IPS-NIHi11 (cell line): ENCODE measurements at regions not wholly inside any gene's neighbourhood (a gene's known extent, or its start where the extent isn't known, plus 50 kb on each side); places are given as distances from the start of the nearest gene placed in this dataset.
"Not testable (repeated sequence)": the region's sequence is repeated elsewhere in the genome, so short reads cannot be mapped to it uniquely, and the experiment has no call there.

ENCODE experiments used
- DNase-seq: peaks from one replicate; pipeline ENCODE4 v3.0.0; 2012; ENCODE audit warnings: mixed read lengths, low spot score

GRCh38 chr2:64251497-64252250 is 107.5 kb upstream of the PELI1 start:
- peak; percentile 57 for DNase-seq

- not testable (repeated sequence) for DNase-seq
Measured at GRCh38 chr2:64252251-64252978, 108.2 kb upstream of the PELI1 start.

- DNase-seq, result not testable (repeated sequence)
Measured at GRCh38 chr2:64253421-64253820, 109.2 kb upstream of the PELI1 start.

DNA sequence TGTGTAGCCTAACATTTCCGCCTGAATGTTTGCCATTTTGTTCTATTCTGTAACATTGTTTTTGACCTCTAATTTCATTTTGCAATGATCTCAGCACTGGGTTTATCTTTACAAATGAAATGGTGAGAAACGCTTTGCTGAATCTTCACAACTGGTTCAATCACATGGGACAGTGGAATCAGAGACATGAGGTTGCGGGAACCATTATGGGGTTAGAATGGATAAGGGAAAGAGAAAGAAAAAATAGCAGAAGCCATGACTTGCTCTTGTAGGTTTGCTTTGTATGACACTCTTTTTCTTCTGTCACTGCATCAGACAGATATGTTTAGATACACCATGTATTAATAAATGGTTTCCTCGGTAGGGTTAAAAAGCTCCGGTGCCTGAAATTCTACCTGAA is 114.3 kb upstream of the PELI1 start:
- no peak for DNase-seq

DNA sequence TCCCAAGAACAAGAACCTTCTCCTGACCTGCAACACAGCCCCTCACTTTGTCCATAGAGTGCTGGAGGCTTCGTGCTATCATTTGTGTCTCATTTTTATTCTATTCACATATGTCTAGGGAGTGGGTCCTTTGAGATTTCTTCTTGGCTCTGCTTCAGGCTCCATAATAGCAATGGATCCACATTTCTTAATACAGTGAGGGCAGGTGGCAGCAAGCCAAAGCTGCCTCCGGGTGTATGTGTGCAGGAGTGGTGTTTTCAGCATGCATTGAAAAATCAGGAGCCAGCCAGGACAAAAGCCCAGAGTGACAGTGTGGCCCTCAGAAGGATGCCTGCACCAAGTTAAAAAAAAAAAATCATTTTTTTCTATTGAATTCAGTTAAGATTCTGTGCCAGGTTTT is 115.1 kb upstream of the PELI1 start:
- no peak for DNase-seq

DNA sequence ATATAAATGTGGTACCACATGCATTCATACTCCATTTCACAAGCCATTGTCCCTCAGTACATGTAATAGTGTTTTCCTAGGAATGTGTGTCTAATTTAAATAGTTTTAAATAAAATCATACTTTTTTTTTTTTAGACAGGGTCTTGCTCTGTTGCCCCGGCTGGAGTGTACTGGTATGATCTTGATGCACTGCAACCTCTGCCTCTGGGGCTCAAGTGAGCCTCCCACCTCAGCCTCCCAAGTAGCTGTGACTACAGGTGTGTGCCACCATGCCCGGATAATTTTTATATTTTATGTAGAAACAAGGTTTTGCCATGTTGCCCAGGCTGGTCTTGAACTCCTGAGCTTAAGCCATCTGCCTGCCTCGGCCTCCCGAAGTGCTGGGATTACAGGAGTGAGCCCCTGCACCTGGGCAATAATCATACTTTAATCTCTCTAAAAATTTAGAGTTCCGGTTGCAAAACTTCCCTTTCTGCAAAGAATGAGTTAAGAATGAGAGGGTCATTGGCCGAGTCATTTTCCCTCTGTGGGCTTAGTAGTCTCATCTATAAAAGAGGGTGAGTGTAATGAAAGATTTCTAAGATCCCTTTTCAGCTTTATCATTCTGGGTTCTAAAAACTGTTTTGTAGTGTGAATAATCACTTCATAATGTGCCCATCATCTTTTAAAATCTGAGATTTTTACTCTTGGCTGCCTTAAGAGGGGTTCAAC is 116.0 kb upstream of the PELI1 start:
- DNase-seq, result no peak

GRCh38 chr2:64260817-64261216 is 116.6 kb upstream of the PELI1 start:
- no peak for DNase-seq

DNA sequence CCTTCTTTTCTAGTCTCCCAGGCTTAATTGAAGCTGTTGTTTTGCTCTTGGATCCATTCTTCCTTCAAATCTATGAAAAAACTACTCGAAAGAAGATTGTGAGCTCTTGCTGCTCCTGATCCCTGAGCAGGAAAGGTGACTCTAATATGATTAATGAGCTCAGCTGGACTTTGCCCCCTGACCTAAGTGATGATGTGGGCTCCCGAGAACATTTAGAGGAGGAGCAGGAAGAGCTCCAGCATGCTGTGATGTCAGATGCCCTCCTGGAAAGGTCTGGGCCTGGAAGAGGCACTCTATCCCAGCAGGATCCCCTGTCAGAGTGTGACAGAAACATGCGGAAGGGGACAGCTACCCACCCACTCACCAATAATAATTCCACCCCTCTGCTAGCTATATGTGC is 117.9 kb upstream of the PELI1 start:
- DNase-seq, result no peak

DNA sequence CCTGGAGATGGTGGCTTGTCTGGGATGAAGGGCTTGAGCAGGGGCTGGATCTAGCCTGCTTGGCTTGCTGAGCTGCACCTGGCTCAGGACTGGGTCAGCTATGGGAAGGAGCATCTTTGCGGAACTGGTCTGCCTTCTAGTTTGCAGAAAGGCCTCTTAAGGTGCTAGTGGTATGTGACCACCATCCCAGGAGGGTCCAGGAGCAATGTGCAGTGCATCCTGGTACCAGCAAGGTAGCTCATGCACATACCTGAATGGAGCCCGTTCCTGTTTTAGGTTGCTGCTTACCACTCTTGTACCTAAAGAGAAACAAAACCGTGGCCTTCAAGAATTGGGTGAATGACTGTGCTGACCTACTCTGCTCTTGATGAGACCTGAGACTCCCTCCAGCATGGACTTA is 118.6 kb upstream of the PELI1 start:
- DNase-seq, result no peak

DNA sequence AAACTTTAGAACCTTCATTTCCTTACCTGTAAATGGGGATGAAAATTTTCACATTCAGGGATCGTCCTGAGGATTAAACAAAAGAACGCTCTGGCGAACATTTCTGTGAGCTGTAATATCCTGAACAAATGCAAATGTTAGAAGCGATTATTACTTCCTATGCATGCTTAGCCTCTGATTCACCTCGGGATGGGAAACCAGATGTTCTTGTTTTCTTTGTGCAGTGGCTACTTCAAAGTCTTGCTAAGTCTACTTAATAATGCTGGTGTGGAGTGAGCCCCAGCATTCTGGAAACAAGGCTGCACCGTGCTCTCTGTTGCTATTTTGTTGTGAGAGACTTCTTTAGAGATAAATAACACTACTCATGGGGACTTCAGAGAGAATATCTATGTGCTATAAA is 119.1 kb upstream of the PELI1 start:
- no peak for DNase-seq

GRCh38 chr2:64267699-64268098 is 123.5 kb upstream of the PELI1 start:
- no peak for DNase-seq

GRCh38 chr2:64268330-64269048 is 124.3 kb upstream of the PELI1 start:
- DNase-seq, result no peak

DNA sequence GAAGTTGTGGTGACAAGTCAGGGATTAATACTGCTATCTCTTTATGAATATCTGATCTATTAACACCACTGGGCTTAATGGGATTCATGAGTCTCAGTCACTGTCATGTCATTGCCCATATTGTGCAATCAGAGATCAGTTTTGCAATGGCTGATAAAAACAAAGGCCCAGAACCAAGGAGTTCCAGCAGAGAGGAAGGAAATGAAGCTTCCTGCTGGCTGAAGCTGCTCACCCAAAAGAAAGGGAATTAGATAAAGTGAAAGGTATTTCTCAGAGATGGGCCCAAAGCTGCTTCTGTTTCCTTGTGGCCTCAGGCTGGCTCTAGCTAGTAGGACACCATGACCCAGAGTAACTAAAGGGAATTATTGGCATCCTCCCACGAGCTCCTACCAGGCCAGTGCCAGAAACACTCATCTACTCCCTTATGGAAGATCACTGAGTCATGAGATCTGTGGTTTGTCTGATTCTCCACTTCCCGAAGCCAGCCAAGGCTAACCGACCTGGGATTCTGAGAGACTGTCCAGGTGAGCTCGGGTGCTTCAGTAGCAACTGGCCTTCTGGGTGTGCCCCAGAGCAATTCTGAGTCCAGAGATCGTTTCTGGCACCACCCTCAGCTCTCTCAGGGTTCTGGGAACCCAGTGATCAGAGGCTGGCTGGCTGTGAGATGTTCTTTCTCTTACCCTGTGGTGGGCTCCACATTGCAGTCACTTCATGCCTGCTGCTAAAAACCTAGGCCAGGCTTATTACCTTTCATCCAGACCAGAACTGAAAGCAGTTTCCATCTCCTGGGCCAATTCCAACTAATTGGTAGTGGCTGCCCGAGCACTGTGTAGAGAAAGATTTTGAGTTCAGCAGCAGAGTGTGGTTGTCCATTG is 129.5 kb upstream of the PELI1 start:
- DNase-seq, result no peak

GRCh38 chr2:64274399-64275173 is 130.4 kb upstream of the PELI1 start:
- DNase-seq, result no peak

GRCh38 chr2:64275174-64275466 is 130.9 kb upstream of the PELI1 start:
- DNase-seq, result no peak

DNA sequence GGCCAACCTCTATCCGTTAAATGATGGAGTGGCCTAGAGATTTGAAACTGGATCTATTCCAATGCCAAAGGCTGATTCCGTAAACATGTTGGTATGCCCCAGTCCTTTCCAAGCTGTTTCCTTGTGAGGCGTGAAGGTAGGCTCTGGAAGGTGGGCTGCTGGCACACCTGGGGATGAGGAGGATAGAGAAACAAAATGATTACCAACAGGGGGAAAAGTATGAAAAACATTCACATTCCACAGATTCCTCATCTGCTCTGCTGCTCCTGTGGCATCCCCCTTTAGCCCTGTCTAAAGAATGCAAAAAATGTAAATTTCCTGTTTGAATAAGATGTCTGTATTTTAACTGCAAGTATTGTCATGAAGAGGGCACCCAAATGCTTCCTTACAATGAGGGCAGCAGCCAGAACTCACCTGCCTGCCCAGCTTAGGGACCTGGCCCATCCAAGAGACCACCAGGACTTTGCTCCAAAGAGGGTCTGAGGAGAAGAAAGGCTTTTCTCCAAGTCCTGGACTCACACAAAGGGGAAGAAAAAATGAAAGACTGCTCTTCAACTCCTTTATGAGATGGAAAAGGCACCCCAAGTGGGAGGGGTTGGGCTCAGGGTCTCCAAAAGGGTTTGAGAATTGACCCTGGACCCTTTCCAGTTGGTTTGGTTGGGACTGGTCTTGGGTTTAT is 132.3 kb upstream of the PELI1 start:
- peak; percentile 53 for DNase-seq

DNA sequence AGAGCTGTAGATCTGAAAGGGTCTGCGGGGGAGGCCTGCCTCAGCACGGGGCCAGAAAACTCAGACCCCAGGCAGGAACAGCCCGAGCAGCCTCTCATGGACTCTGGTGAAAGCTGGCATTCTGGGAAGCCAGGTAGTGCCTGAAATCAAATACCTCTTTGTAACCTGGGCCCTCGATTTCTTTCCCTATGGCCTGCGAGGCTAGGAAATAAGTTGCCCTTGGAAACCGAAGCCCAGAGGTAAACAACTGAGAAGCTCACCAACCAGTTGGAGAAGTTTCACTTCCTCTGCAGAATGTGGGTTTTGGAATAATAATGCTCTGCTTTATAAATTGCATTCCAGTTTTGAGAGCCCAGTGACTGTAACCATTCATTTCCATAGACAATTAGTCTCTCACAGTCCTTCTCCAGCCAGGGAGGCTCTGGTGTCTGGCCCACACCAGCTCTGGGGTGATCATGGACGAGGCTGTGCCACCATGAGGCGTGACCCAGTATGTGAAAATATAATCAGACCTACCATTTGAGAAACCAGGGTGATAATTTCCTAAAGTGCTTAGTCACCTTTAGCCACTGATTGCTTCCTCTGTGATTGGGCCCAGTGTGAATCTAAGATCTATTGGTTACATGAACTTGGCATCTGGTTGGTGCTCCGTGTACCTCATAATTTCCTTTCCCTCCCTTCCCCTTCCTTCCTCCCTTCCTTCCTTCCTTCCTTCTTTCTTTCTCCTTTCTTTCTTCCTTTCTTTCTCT is 133.1 kb upstream of the PELI1 start:
- no peak for DNase-seq

DNA sequence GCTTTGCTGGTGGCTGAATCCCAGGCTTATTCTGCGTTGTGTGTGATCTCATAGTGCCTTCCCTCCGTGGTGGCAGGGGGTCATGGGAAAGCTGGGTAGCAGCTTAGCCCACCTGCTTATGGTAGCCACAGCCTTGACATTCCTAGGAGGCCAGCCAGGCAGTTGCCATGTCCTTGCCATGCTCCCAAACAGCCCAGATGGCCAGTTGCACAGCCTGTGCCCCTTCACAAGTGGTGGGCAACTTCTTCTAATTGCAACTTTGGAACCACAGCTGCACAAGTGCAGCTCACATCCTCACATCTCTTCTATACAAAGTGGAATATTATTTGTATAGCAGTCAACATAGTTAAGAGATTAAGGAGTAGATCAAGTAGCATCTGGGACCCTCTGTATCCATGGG is 136.6 kb upstream of the PELI1 start:
- DNase-seq, result not testable (repeated sequence)

DNA sequence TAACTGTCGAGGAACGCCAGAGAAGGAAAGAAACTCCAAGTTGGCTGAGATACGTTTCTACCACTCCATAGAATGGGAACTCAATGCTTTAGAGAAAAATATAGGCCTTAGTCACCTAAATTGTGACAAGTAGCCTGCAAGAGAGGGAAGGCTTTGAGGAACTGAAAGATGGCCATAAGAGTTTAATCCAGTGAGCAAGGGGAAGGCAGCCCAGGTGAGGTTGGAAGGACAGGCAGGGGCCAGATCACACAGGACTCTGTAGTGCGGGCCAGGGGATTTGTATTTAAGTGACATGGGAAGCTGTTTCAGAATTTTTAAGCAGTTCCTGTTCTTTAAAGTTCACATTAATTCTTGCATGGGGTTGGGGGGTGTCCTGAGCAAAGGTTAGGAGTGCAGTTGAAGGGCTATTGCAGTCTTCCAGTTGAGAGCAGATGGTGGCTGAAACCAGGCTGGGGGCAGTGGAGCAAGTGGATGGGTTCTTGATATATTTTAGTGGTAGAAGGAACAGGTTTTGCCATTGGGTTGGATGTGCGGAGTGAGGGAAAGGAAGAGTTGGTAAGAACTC is 138.9 kb upstream of the PELI1 start:
- no peak for DNase-seq
